Epithelial cell of esophagus (primary cell): ENCODE measurements at regions not wholly inside any gene's neighbourhood (a gene's known extent, or its start where the extent isn't known, plus 50 kb on each side); places are given as distances from the start of the nearest gene placed in this dataset.

Experiments
- DNase-seq: peaks from one replicate; pipeline ENCODE4 v3.0.0; 2010; ENCODE audit warnings: low read depth
- H3K4me3 ChIP-seq: 2 replicates; pipeline ENCODE4 v1.5.1; 2011; ENCODE audit warnings: mild to moderate bottlenecking, low read length, control low read depth
- CTCF ChIP-seq: IDR thresholded peaks from 2 replicates; pipeline ENCODE4 v1.5.1; 2011; ENCODE audit warnings: low read depth, mild to moderate bottlenecking, low read length, control low read depth, inconsistent platforms; ENCODE audit not compliant: insufficient read depth; ENCODE audit errors: missing control alignments

GRCh38 chr13:48784916-48785548, 131.3 kb downstream of the CYSLTR2 start:
- no peak for DNase-seq
- no peak overlapping the region for H3K4me3 ChIP-seq
- TF ChIP-seq CTCF = no peak

- no peak for TF ChIP-seq CTCF
- DNase-seq = no peak
- no peak overlapping the region for H3K4me3 ChIP-seq
Observed at GRCh38 chr13:48790199-48790598, 136.5 kb downstream of the CYSLTR2 start.

- DNase-seq = no peak
- TF ChIP-seq CTCF = no peak
- H3K4me3 ChIP-seq = no peak overlapping the region
Observed at GRCh38 chr13:48790966-48791365, 137.2 kb downstream of the CYSLTR2 start.

- DNase-seq = no peak
- H3K4me3 ChIP-seq = no peak overlapping the region
- TF ChIP-seq CTCF = no peak
Observed at GRCh38 chr13:48797127-48797526, 143.4 kb downstream of the CYSLTR2 start.

- no peak for DNase-seq
- H3K4me3 ChIP-seq = no peak overlapping the region
- no peak for TF ChIP-seq CTCF
Observed at GRCh38 chr13:48797761-48798160, 144.0 kb downstream of the CYSLTR2 start.

- DNase-seq = no peak
- no peak overlapping the region for H3K4me3 ChIP-seq
- no peak for TF ChIP-seq CTCF
Observed at GRCh38 chr13:48798180-48798579, 144.5 kb downstream of the CYSLTR2 start.

DNA sequence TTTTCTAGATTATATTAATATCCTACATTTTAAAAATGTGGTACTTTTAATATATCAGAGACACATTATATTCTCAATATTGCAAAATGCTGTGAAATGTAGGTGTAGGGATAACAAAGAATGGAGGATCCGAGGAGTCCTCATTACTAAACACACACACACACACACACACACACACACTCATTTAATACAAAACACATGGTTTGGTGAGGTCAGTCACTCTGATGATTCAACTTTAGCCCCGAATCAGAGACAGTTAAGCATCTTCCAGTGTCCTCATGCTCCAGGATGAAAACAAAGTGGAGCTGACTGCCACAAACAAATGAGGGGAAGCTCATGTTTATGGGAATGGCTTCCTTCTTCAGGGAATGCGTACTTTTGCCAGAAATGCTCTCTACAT, 147.5 kb downstream of the CYSLTR2 start:
- no peak overlapping the region for H3K4me3 ChIP-seq
- no peak for DNase-seq
- TF ChIP-seq CTCF = no peak
